HPDE6-E6E7 (cell line): ENCODE measurements at regions not wholly inside any gene's neighbourhood (a gene's known extent, or its start where the extent isn't known, plus 50 kb on each side); places are given as distances from the start of the nearest gene placed in this dataset.
"Not testable (repeated sequence)": the region's sequence is repeated elsewhere in the genome, so short reads cannot be mapped to it uniquely, and the experiment has no call there.

Source experiments
- DNase-seq: peaks from one replicate; pipeline ENCODE4 v3.0.0; 2011; ENCODE audit warnings: missing footprints; ENCODE audit errors: extremely low spot score

DNA sequence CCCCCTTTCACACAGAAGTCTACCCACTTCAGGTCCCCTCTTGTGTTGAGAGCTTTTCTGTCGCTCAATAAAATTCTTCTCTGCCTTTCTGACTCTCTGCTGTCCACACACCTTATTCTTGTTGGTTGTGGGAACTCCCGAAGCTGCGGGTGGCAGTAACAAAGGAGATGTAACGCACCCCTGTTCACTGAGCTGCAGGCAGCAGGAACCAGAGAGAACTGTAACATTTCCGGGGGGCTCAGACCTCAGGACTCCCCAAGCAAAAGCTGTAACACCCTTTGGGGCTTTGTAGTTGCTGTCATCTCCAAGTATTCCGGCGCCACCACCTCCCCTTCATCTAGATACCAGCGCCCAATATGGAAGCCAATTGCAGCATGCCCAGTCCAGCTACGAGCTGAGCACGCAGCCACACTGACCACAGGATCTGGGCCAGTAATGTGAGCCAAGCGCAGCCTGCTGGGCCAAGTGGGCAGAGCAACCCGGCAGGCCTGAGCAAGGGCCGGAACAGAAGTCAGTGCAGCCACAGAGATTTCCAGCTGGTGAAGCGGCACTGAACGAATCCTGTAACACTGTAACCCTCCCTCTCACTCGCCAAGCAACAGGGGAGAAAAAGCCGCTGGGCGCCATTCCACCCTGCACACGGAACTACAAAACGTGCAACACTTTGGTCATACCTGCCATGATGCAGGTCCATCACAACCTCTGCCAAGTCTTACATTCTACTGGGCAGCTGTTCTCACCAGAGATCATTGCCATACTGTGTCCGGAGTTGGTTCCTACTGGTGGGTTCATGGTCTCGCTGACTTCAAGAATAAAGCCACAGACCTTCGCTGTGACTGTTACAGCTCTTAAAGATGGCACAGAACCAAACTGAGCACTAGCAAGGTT is 194.3 kb downstream of the SPATA31A6 start:
- not testable (repeated sequence) for DNase-seq

GRCh38 chr9:42378418-42378815 is 195.0 kb downstream of the SPATA31A6 start:
- no peak for DNase-seq

GRCh38 chr9:42379602-42380001 is 196.1 kb downstream of the SPATA31A6 start:
- not testable (repeated sequence) for DNase-seq

DNA sequence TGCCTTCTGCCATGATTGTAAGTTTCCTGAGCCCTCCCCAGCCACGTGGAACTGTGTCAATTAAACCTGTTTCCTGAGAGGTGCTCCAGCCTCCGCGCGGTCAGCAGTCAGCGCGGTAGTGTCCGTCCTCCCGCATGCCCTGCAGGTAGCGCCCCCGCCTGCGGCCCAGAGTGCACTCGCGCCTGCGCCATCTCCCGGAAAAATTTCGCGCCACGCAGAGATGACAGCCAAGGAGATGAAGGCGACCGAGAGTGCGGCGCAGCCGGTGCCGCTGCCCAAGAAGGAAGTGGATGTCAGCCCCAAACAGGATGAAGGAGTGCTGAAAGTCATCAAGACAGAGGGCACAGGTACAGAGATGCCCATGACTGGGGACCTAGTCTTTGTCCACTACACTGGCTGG is 201.1 kb downstream of the SPATA31A6 start:
- DNase-seq: not testable (repeated sequence)

GRCh38 chr9:42385574-42386120 is 202.2 kb downstream of the SPATA31A6 start:
- not testable (repeated sequence) for DNase-seq

GRCh38 chr9:42386477-42386876 is 203.0 kb downstream of the SPATA31A6 start:
- DNase-seq: no peak

- DNase-seq: peak; percentile 9
Observed at GRCh38 chr9:42388146-42388690, 204.8 kb downstream of the SPATA31A6 start.

GRCh38 chr9:42388846-42389245 is 205.4 kb downstream of the SPATA31A6 start:
- DNase-seq: peak; percentile 12

- DNase-seq: not testable (repeated sequence)
Observed at GRCh38 chr9:42392773-42393455, 209.5 kb downstream of the SPATA31A6 start.

DNA sequence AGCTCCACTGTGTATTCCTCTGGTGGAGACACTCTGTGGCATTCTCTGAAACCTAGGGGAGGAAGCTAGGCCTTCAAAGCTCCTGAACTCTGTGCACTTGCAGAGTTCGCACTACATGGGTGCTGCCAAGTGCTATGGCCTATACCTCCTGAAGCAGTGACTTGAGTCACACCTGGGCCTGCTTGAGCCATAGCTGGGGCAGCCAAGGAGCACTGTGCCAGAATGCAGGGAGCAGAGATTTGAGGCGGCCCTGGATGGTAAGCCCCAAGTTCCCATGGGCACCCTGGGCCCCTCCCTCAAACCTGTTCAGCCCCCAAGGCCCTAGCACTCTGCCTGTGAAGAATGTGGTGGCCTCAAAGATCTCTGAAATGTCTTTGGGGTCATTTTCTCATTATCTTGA is 212.9 kb downstream of the SPATA31A6 start:
- no peak for DNase-seq

DNA sequence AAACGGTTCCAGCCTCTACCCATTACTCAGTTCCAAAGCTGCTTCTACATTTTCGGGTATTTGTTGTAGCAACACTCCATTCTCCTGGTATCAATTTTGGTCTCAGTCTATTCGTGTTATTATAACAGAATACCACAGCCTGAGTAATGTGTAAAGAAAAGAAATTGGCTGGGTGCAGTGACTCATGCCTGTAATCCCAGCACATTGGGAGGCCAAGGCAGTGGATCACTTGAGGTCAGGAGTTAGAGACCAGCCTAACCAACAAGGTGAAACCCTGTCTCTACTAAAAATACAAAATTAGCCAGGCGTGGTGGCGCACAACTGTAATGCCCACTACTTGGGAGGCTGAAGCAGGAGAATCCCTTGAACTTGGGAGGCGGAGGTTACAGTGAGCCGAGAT is 213.9 kb downstream of the SPATA31A6 start:
- DNase-seq: not testable (repeated sequence)

GRCh38 chr9:42402919-42403318 is 219.5 kb downstream of the SPATA31A6 start:
- DNase-seq: not testable (repeated sequence)

GRCh38 chr9:42409581-42409980 is 226.1 kb downstream of the SPATA31A6 start:
- not testable (repeated sequence) for DNase-seq

DNA sequence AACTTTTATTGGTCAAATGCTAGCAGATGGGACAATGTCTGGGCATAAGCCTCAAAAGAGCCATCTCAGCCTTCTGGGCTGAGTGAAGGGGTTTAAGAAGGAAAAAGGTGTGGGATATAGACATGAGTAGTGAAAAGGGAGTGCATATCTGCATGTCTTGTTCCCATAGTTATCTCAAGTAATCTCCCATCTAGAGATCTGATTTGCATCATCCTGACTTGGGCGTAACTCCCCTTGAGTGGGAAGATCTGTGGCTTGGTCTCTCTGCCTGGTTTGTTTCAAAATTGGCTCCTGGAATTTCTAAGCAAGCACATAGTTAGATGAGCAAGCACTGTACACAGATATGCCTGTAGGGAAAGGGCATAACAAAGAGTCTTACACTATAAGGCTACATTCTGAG is 228.9 kb downstream of the SPATA31A6 start:
- not testable (repeated sequence) for DNase-seq

DNA sequence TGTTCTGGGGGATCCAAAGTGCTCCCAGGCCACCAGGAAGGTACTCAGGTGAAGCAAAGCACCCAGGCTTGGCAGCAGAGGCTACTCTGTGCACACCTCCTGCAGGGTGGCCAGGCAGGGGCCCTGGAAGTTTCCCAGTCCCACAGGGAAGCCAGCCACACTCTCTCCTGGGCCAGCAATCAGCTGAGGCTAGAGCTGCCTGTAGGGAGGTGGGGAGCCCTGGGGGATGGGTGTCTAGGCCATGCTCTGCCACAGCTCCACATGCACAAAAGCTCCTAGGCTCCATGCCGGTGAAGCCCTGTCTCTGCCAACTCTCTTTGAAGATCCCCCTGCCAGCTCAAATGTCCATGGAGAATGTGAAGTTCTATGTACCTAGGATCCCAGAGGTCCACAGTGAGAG is 231.4 kb downstream of the SPATA31A6 start:
- not testable (repeated sequence) for DNase-seq

- DNase-seq: not testable (repeated sequence)
Observed at GRCh38 chr9:42419652-42420051, 236.2 kb downstream of the SPATA31A6 start.

DNA sequence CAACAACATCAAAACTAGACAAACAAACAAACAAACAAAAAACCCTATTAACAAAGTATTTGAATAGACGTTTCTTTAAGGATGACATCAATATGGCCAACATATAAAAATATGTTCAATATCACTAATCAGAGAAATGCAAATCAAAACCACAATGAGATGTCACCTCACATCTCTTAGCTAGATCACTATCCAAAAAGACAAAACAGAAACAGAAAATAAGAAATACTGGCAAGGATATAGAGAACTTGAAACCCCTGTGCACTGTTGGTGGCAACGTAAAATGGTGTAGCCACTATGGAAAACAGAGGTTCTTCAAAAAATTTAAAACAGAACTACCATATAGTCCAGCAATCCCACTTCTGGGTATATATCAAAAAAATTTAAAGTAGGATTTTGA is 236.9 kb downstream of the SPATA31A6 start:
- DNase-seq: not testable (repeated sequence)

DNA sequence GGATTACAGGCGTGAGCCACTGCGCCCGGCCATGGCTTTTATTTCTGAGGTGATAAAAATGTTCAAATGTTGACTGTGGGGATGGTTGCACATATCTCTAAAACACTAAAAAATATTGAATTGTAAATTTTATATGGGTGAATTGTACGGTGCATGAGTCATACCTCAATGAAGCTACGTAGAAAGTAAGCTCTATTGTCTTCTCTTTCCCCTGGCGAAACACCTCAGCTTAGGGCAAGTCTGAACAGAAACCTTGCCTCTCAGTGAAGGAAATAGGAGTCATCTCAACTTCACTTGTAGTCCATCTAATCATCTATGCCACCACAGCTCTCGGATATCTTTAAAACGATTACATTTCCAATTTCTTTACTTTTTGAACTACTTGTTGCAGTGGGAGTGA is 238.2 kb downstream of the SPATA31A6 start:
- not testable (repeated sequence) for DNase-seq

DNA sequence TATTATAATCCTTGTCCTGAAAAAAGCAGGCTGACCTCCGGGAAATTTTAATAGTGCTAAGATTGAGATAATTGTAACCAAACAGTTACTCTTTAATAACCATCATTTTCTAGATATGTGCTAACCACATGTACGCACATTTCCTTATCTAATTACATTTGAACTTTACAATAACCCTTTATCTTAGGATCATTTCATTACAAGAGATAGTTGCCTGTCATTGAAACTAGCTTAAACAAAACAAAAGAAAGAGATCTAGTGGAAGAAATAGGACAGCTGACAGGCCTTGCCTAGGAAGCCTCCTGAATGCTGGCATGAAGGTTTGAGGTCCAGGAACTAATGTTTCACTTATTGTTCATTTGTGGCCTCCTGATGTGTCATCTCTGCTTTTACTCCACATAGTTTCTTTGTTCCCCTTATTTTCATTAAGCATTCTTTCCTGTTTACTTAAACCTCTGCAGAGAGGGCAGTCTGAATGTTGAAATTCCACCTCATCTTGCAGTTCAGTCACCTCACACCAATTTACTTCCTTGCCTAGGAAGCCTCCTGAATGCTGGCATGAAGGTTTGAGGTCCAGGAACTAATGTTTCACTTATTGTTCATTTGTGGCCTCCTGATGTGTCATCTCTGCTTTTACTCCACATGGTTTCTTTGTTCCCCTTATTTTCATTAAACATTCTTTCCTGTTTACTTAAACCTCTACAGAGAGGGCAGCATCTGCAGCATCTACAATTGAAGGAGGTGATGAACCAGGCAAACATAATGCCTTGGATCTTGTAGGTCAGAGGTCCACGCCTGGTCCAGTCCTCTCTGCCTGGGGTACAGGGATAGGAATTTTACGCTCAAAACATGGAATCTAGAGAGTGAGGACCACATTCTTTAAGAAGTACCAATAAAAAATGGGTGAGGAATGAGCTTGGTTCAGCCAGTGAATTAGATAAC is 247.5 kb downstream of the SPATA31A6 start:
- DNase-seq: not testable (repeated sequence)

GRCh38 chr9:42431616-42432010 is 248.2 kb downstream of the SPATA31A6 start:
- not testable (repeated sequence) for DNase-seq
